Loucy (cell line): ENCODE measurements at regions not wholly inside any gene's neighbourhood (a gene's known extent, or its start where the extent isn't known, plus 50 kb on each side); places are given as distances from the start of the nearest gene placed in this dataset.

Experiments
- EZH2phosphoT487 ChIP-seq: fragments of 200-600 bp; IDR thresholded peaks from 2 replicates; pipeline ENCODE4 v1.6.1; 2018; ENCODE audit warnings: antibody characterized with exemption, mild to moderate bottlenecking, moderate library complexity, borderline replicate concordance
- TF ChIP-seq, protein P1 (sequence below): fragments of 200-600 bp; sonication (generic); conservative IDR thresholded peaks from 2 replicates; pipeline ENCODE4 v1.5.1; 2014; ENCODE audit warnings: mild to moderate bottlenecking, antibody characterized with exemption, low read length

DNA sequence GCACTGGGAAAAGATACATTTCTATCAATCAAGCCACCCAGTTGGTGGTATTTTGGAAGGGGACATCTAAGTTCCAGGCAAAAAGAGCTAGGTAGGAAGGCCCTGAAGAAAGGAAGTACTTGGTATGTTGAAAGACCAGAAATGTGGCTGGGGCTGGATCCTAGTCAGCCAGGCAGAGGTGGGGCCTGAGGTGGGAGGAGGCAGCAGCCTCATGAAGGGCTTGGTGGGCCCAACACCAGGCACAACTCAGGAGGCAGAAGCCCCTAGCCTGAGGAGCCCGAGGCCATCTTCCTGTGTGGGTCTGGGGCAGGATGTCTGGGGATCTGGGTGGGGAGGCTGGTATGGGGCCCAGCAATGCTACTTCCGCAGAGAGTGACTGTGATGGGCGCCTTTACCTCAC lies 105.9 kb downstream of the SALL1 start:
- TF ChIP-seq, protein P1, sequence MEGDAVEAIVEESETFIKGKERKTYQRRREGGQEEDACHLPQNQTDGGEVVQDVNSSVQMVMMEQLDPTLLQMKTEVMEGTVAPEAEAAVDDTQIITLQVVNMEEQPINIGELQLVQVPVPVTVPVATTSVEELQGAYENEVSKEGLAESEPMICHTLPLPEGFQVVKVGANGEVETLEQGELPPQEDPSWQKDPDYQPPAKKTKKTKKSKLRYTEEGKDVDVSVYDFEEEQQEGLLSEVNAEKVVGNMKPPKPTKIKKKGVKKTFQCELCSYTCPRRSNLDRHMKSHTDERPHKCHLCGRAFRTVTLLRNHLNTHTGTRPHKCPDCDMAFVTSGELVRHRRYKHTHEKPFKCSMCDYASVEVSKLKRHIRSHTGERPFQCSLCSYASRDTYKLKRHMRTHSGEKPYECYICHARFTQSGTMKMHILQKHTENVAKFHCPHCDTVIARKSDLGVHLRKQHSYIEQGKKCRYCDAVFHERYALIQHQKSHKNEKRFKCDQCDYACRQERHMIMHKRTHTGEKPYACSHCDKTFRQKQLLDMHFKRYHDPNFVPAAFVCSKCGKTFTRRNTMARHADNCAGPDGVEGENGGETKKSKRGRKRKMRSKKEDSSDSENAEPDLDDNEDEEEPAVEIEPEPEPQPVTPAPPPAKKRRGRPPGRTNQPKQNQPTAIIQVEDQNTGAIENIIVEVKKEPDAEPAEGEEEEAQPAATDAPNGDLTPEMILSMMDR = no peak
- no peak for TF ChIP-seq EZH2phosphoT487
